ENCODE measurements at regions not wholly inside any gene's neighbourhood (a gene's known extent, or its start where the extent isn't known, plus 50 kb on each side); places are given as distances from the start of the nearest gene placed in this dataset.

DNA sequence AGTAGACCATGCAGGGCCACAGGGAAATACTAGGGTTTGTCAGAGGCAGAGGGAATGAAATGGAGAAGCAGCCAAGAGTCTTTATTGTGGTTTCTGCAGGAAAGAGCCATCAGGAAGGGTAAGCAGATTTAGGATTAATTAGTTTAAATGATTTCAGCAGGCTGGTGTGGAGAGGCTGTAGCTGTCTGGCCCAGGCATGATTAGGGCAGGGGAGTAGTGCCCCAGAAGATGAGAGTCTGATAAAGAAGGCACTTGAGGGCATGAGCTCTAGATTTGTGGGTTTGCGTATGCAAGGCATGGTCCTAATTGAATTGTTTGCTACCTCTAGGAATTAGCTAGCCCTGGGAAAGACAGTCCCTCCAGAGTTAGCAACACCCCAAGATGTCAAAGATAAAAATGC, 484.6 kb upstream of the PLXNA2 start:
- TF ChIP-seq, protein P1, sequence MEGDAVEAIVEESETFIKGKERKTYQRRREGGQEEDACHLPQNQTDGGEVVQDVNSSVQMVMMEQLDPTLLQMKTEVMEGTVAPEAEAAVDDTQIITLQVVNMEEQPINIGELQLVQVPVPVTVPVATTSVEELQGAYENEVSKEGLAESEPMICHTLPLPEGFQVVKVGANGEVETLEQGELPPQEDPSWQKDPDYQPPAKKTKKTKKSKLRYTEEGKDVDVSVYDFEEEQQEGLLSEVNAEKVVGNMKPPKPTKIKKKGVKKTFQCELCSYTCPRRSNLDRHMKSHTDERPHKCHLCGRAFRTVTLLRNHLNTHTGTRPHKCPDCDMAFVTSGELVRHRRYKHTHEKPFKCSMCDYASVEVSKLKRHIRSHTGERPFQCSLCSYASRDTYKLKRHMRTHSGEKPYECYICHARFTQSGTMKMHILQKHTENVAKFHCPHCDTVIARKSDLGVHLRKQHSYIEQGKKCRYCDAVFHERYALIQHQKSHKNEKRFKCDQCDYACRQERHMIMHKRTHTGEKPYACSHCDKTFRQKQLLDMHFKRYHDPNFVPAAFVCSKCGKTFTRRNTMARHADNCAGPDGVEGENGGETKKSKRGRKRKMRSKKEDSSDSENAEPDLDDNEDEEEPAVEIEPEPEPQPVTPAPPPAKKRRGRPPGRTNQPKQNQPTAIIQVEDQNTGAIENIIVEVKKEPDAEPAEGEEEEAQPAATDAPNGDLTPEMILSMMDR (conservative IDR thresholded peaks at IDR 0.05 in 1 of 2, IDR thresholded peaks at IDR 0.05 in 1 of 2; ENCODE audit: extremely low read depth in 1 of 2, insufficient read depth in 1 of 2, low read depth in 1 of 2, low read length in 2 of 2), result no peak
- no peak for TF ChIP-seq EZH2 (IDR thresholded peaks at IDR 0.05; ENCODE audit: borderline replicate concordance, low read length)
